NCI-H524 treated with DMSO at 0.1 percent for 48 hours (cell line): ENCODE measurements at regions not wholly inside any gene's neighbourhood (a gene's known extent, or its start where the extent isn't known, plus 50 kb on each side); places are given as distances from the start of the nearest gene placed in this dataset.

Experiments used
- DNase-seq: peaks from one replicate; lab custom pipeline; 2025; lab: John Stamatoyannopoulos, UW

DNA sequence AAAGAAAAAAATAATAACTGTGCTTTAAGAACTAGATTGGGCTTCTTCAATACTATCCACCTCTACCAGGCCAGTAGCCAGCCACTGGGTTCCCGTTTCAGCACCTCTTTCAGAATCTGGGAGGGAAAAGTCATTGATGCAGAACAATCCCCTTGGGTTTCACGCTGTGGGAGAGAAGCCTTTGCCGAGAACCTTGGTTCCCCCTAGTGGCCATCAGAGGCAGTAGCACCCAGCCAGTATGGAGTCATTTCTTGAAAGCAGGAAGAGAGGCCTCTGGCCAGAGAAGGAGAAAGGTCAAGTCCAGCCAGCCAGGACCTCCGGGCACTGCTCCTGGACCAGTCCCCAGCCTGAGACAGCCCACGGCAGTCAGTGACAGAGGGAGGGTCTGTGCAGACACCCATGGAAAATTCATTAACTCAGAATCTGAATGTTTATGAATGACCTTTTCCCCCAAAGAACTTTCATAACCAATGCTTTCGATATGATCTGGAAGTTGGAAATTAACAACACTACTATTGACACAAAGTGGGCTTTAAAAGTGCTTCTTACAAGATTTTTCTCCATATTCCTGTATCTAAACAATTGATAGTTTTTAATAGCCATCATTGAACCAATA, 51.2 kb upstream of the CDH5 start:
- peak; percentile 30 for DNase-seq

DNA sequence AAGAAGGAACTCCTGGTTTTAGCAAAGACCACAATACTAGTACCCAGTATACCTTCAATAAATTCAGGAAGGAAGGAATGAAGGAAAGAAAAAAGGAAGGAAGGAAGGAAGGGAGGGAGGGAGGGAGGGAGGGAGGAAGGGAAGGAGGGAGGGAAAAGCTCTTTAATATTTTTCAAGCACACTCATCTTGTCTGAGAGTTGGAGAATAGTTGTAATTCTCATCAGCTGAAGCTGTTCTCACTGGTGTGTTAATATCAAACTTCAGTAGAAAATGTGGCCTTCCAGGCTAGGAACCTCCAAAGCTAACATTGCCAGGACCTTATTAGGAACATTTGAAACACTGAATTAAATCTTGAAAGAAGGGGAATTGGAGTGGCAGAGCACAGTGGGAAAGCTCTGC, 55.2 kb upstream of the CDH5 start:
- DNase-seq, result no peak

DNA sequence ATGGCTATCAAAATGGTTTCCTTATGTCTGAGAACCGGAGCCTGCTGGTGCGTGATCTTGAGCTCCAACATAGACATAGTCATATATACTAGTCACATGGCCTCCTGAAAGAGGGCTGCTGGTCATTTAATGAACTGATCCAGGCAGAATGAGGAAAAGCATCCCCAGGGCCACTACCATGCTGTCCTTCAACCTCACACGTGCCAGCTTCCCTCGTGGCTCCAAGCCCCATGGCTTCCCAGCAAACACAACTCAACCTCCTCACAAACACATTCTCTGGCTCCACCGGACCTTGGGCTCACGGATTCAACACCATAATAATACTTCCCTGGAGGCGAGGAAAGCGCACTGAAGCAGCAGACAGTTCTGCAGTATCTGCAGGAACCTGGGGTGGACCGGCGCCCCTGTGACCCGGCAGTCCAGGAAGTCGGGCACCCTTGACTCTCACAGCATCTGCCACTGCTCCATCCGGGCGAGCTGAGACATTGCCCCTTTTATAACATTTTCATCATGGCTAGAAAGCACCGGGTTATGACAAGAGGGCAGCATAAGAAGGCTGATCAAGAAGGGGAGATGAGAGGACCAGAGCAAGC, 57.2 kb upstream of the CDH5 start:
- DNase-seq, result no peak

DNA sequence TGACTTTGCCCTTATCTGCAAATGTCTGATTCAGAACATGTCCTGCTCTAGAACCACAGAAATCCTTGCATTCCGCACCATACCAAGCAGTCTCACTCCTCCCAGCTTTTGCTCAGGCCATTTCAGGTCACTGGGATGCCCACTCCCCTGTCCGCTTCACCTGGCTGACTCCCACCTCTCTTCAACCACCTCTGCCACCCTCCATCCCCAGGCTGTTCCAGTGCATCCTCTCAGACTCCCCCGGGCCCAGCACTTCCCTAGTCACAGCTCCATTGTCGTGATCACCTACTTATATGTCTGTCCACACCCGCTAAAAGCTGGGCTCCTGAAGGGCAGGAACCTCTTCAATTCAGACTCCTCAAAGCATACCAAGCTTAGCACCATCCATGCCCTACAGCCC, 58.4 kb upstream of the CDH5 start:
- no peak for DNase-seq

DNA sequence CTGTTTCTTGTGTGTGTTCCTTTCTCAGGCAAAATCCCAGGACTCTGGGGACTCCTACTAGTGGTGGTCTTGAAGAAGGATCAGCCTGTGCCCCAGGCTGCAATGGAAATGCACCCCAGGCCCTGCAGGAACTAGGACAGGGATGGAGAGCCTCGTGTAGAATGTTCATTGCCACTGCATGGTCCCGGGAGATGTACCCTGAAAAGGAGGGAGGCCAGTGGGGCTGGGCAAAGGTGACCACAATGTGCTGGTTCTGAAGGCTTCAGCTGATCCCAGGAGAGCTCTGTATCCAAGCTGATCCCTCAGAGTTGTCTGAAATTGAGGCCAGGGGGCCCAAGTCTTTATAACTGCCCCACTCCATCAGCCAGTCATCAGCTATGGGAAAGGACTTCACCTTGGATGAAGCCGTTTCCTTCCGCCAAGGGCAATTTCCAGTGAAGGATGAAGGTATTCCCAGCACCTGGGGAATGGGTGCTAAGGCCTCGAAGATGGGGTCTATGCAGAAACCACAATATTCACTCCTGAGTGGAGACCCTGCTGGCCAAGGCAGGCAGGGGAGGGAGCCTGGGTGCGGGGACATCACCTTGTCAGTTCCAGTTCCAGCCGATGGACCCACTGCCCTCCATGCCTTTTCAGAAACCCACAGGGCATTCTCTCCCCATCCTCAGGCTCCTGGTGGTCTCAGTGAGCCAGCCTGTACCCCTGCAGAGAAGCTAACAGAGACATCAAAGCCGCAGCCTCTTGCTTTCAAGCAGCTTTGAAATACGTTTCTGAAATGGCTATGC, 59.9 kb upstream of the CDH5 start:
- no peak for DNase-seq

DNA sequence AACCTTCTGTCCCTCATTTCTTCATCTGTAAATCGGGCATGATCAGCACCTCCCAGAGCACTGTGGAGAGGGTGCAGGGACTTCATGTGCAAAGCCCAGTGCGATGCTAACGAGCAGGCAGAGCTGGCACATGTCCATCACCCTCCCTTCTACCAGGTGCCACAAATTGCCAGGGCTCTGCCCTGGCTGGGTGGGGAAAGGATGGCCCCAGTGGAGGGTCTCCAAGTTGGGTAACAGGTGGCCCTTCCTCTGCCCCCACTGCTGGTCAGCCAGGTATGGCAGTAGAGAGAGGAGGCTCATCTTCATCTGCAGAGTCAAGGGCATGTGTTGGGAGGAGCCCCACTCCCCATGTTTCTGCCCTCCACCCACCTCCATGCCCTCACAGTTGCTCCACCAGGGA, 61.5 kb upstream of the CDH5 start:
- no peak for DNase-seq

DNA sequence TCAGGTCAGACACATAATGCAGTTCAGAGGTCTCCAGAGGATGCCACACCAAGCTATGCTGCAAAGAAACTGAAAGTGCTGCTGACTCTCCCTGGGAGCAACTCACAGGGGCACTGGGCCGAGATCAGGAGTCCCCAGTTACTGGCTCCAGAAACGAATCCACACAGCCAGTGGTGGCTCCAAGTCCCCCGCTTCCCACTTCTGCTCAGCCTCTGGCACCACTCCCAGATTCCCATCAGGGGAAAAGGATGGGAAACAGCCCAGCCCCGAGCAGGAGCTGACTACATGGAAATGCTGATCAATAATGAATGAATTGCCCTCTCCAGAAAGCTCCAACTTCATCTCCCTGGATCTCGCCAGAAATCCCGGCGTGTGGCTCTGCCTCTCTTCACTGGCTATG, 62.3 kb upstream of the CDH5 start:
- DNase-seq, result no peak

DNA sequence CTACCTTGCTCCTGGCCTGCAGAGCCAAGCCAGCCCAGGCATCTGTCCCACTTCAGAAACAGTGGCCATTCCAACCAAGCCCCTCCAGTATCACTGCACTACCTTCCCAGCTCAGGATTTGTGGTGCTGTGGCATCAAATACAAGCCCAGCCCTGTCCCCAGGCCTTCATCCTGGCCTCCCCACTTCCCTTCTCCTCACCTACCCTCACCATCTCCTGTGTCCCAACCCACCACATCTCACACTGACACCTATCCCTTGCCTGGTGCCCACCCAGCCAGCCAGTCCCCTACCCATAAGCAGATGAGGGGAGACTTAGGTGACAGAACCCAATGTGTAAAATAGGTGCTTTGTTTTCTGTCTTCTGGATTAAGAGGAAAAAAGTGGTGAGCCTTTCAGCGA, 66.0 kb upstream of the CDH5 start:
- DNase-seq, result no peak

DNA sequence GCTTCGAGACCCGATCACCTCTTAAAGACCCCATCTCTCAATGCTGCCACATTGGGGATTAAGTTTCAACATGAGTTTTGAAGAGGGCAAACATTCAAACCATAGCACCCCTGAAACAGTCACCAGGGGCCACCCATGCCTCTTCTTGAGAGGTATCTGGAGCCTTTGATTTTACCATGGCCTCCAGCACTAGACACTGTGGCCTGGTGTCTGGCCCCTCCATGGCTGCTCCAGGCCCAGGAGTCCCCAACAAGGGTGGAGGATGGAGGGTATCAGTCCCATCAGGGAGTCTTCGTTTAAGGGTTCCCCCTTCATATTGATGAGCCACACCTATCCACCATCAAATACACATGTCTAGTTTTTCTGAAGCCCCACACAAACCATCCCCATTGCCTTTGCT, 66.5 kb upstream of the CDH5 start:
- DNase-seq, result no peak

DNA sequence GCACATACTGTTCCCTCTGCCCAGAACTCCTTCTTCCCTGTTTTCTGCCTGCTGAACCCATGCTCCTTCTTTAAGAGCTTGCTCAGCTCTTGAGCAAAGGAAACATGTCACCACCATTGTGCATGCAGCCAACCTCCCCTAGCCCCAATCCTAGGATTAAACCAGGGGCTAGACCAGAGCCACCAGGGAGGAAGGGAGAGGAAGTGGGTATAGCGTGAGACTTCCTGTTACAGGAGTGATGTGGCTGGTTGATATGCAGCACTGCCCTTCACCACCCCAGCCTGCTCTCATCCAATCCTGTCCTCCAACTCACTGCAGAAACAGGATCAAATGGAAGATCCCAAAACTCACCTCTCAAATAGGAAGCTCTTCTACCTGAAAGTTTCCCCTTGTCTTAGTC, 67.1 kb upstream of the CDH5 start:
- no peak for DNase-seq

DNA sequence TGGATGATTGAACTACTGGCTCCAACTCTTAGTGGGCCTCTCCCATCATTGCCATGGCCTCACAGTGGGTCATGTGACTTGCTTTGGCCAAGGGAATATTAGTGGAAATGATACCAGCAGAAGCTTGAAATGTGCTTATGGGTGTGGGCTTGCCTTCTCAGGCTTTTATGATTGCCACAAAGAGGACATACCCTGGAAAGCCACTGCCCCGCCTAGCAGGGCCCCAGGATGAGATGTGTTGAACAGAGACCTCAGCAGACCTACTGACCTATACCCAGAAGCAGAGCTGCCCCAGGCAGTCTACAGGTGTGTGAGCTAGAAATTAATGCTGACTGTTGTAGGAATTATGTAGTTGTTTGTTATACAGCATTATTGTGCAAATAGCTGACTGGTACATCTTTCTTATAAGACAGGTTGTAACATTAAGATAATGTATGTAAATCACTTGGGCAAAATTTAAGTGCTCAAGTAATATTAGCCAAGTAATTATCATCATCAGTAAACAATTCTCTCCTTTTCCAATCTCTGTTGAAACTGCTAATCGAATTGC, 67.8 kb upstream of the CDH5 start:
- DNase-seq, result no peak

DNA sequence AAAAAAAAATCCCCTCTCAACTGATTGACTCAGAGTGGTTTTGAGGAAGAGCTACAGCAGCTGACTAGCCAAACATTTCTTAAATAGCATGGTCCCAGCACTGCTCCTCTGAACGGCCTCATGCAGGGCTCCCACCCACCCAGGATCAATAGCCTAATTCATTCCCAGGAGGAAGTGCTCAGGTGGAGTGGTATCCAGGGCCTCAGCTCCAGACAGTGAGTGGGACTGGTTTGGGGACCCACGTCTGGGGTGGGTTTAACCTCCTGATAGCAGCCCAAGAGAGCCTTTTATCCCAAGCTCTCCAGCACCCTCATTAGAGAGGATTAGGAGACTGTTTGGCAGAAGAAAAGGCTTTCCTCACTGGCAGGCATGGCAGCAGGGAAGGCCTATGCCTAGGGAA, 68.5 kb upstream of the CDH5 start:
- DNase-seq, result no peak

DNA sequence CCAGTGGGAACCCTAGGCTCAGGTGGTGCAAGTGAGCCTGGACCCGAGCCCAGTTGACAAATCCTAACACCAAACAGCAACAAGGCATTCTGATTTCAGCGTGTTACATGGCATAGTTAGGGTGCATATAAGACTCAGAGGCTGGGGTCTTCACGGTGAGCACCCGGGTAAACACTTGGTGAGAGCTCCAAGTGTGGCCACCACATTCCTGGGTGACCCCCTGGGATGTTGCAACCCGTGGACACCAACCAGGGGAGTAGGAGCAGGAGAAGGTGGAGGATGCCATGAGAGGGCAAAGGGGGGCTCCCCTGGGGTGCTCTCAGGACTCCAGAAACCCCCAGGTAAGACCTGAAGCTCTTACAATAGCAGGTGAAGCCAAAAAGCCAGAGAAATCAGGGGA, 69.9 kb upstream of the CDH5 start:
- no peak for DNase-seq

DNA sequence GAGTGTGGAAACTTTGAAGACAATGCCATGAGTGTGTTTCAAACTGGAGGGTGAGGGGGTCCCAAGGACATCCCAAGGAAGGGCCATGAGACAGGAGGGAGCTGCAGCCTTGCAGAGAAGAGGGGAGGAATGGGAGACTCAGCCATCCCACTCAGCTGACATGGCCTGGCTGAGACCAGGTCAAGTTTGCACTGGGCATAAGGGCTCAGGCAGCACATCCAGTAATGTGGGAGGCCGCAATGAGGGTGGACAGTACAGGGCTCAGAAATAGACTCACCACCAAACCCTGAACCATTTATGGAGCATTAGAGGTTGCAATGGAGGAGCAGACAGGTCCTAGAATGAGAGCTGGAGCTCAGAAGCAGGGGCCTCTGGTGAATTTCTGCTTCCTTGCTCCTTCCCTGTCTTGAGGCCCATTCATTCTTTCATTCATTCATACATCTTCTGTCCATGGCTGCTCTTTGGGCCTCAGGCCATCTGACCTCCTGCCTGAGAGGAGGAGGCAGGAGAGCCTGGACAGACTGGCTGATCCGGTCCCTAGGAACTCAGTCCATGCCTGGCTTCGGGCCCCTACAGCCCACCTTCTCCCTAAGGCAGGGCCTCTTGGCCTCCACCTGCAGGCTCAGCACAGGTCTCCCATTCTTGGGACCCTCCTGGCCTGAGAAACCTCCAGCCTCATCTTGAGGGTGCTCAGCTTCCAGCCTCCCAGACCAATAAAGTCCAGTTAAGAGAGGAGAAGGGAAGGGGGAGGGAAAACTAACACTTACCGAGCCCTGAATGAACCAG, 70.5 kb upstream of the CDH5 start:
- no peak for DNase-seq

DNA sequence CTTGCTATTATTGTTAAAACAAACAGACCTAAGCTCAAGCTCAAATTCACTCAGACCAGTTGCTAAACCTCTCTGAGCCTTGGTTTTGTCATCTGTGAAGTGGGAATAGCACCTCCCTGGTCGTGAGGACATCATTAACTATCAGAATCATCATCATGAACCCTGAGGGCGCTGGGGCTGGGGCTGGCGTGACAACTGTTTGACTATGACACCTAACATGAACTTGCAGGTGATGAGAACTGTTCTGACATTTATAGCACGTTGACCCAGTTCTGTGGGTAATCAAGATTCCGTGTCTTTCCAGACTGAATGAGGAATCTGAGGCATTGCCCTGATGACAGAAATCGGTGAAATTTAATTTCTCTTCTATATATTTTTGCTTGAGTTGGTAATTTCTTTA, 71.3 kb upstream of the CDH5 start:
- DNase-seq, result no peak

DNA sequence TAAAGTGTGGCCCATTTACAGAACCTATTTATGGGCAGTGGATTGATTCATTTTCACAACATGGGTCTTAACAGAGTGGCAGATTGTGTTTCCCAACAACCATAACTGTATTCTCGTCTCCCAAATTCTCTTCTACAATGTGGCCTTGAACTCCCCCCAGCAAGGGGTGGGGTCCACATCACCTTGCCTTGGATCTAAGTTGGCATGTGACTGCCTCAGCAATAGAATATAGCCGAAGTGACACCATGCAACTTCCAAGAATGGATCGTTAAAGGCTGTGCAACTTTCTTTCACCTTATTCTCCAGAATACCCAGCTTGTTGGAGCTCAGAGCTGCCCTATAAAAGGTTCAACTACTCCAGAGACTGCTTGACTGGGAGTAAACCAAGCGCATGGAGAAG, 72.0 kb upstream of the CDH5 start:
- DNase-seq, result no peak

DNA sequence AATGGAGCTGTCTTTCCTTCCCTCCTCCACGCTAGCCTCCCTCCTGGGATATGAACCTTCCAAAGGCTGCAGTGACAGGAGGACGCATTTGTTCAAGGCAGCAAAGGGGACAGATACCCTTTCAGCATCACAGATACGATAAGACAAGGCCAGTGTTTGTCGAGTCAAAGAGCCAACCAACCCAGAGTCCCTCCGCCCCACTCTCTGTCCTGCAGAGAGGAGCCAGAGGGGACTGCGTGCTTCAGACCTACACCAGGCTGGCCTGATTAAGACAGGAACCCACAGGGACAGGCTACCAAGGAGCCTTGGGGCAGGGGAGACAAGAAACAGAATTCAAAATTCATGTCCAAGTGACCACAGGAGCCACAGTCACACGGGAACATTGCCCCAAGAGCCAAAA, 72.6 kb upstream of the CDH5 start:
- no peak for DNase-seq

DNA sequence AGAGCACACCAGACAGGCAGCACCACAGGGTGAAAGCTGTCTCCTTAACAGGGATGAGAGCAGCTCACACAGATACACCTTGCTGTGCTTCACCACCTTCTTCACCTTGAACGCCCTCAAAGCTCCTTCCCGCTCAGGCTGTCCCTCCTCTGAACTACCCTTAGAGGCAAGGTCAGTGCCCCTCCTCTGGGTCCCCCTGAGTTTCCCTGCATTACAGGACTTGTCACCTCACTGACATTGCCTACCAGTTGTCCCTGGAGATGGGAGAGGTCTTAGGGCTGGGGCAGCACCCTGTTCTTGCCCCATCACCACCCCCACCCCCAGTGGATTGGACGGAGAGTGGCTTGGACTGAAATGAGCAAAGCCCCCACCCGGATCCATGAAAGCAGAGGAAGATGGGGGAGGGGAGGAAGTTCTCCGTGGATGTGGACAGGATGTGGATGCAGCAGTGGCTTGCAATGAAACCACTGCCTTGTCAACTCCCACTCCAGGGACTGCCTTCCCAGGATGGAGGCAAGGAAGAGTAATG, 73.2 kb upstream of the CDH5 start:
- DNase-seq, result no peak

DNA sequence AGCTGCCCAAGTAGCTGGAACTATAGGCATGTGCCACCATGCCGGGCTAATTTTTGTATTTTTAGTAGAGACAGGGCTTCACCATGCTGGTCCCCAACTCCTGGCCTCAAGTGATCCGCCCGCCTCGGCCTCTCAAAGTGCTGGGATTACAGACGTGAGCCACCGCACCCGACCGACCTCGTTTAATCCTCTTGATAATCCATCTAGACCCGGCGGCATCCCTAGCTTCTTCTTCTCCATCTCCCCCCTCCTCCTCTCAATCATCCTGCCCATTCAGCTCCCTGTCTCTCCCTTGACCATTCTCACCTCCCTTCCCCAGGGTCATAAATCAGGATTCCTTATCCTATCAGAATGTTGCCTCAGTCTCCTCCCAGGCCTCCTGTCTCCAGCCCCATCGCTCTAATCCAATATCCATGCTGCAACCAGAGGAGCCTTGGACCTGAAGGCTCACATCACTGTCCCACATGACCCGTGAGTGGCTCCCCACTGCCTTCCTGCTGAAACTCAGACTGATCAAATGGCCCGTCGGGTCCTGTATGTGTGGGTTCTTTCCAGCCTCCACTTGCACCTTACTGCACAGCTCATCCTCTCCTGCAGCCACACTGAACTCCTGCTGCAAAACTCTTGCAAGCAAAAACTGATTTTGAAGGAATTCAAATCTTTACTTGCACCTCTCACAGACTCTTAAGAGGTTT, 74.1 kb upstream of the CDH5 start:
- no peak for DNase-seq

DNA sequence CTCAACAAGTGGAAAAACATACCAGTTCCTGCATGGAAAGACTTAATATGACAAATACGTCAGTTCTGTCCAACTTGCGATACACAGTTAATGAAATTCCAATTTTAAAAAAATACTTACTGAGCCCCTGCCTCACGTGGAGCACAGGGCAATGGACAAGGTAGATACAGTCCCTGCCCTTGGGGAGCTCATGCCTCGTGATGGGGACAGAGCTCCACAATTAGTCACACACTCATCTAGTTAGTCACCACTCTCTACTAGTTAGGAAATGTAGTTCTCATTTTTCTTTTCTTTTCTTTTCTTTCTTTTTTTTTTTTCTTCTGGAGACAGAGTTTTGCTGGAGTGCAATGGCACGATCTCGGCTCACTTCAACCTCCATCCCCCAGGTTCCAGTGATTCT, 74.7 kb upstream of the CDH5 start:
- no peak for DNase-seq

DNA sequence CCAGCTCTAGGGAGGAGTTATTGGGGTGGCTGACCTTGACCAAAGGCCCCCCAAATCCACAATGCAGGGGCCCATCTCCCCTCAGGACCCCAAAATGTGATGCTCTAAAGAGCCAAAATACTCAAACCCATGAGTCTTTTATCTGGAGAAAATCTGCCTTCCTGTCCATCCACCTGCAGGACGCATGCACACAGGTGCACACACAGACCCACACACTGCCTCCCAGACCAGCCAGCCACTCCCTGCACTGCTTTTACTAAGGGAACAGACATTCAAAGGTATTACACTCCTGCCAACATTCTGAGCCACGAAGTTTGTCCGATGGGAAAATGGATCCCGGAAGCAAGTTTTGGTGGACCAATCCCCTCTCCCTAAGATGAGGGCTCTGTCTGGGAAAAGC, 76.1 kb upstream of the CDH5 start:
- DNase-seq, result no peak

DNA sequence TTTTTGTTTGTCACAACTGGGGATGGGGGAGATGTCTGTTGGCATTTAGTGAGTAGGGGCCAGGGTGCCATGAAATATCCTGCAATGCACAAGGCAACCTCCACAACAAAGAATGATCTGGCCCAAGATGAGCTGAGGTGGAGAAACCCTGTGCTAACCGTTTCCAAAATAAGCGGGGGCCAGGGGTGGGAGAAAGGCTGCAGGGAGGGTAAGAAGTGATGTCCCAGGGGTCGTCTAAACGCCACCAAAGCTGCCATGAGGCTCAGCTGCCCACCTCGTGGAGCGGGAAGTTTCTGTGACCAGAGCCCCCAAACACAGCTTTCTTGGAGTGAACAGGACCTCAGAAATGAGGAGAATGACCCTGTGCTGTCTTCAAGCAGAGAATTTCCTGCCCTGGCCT, 76.5 kb upstream of the CDH5 start:
- DNase-seq, result no peak
